T-cell (primary cell): ENCODE measurements at regions not wholly inside any gene's neighbourhood (a gene's known extent, or its start where the extent isn't known, plus 50 kb on each side); places are given as distances from the start of the nearest gene placed in this dataset.

ENCODE experiments used
- ATAC-seq, 4 experiments: fragments of 200-7000 bp in 3 of 4; fragments of 150-1000 bp in 1 of 4; cut with Tn5 transposase; replicated peaks in 1 of 4; 1 replicate in 3 of 4; 2 replicates in 1 of 4; pipeline ENCODE4 v1.10.0; 2021; ENCODE audit warnings: moderate library complexity in 3 of 4, mild to moderate bottlenecking in 2 of 4, moderate number of reproducible peaks in 1 of 4
- CTCF ChIA-PET, 2 donors: fragments of 300-600 bp; sonication (Branson Sonifier 250); formaldehyde crosslinking; loops; one replicate each; lab custom pipeline; 2022; ENCODE audit warnings: antibody characterized with exemption in 2 of 2; lab: Charles Lee
- POLR2A ChIA-PET, 2 donors: fragments of 300-600 bp; sonication (Branson Sonifier 250); formaldehyde crosslinking; loops; one replicate each; lab custom pipeline; 2022; ENCODE audit warnings: antibody characterized with exemption in 2 of 2; lab: Charles Lee
- DNase-seq, 35 experiments: peaks; one replicate each; pipeline versions ENCODE4 v3.0.0 to v3.0.0-alpha.2; 2013 to 2023
- H3K27ac ChIP-seq: one replicate; pipeline ENCODE4 v1.5.1; 2013; ENCODE audit warnings: low read length
- H3K27me3 ChIP-seq, 2 experiments: replicated peaks in 1 of 2; 1 replicate in 1 of 2; 2 replicates in 1 of 2; pipeline versions ENCODE4 v1.6.1 to v1.7.0; 2013; ENCODE audit warnings: low read length in 1 of 2, mixed read lengths in 1 of 2; ENCODE audit not compliant: control insufficient read depth in 2 of 2, insufficient read depth in 2 of 2; ENCODE audit errors: extremely low read depth in 1 of 2
- H3K36me3 ChIP-seq, 2 donors: 1 replicate in 1 of 2; 2 replicates in 1 of 2; pipeline versions ENCODE4 v1.6.1 to v1.7.0; 2013; ENCODE audit warnings: low read length in 1 of 2; ENCODE audit not compliant: control insufficient read depth in 2 of 2, insufficient read depth in 1 of 2; ENCODE audit errors: extremely low read depth in 1 of 2
- H3K4me1 ChIP-seq, 2 experiments: 1 replicate in 1 of 2; 2 replicates in 1 of 2; pipeline versions ENCODE4 v1.6.1 to v1.7.0; 2013; ENCODE audit warnings: low read length in 2 of 2, mixed read lengths in 1 of 2; ENCODE audit not compliant: insufficient read depth in 2 of 2, control insufficient read depth in 1 of 2; ENCODE audit errors: extremely low read depth in 1 of 2
- H3K4me3 ChIP-seq, 2 donors: 1 replicate in 1 of 2; 2 replicates in 1 of 2; pipeline versions ENCODE4 v1.5.1 to v1.7.0; 2013; ENCODE audit warnings: mild to moderate bottlenecking in 2 of 2, low read length in 1 of 2, moderate library complexity in 1 of 2; ENCODE audit not compliant: control insufficient read depth in 1 of 2; ENCODE audit errors: extremely low read depth in 1 of 2
- H3K9me3 ChIP-seq: 2 replicates; pipeline ENCODE4 v1.7.0; 2013
- H3K27ac Mint-ChIP-seq, 2 donors: one replicate each; pipeline ENCODE4 v1.8.0; 2020 to 2021; ENCODE audit warnings: mild to moderate bottlenecking in 2 of 2, mixed read lengths in 2 of 2
- H3K27me3 Mint-ChIP-seq, 2 donors: one replicate each; pipeline ENCODE4 v1.8.0; 2021 to 2022; ENCODE audit warnings: mixed read lengths in 2 of 2
- H3K36me3 Mint-ChIP-seq: one replicate; pipeline ENCODE4 v1.8.0; 2021; ENCODE audit warnings: mixed read lengths
- H3K4me1 Mint-ChIP-seq, 3 donors: one replicate each; pipeline ENCODE4 v1.8.0; 2020 to 2022; ENCODE audit warnings: mixed read lengths in 3 of 3, mild to moderate bottlenecking in 1 of 3
- H3K4me3 Mint-ChIP-seq, 3 donors: one replicate each; pipeline ENCODE4 v1.8.0; 2020 to 2022; ENCODE audit warnings: mild to moderate bottlenecking in 3 of 3, mixed read lengths in 3 of 3, moderate library complexity in 3 of 3
- H3K9me3 Mint-ChIP-seq, 3 donors: one replicate each; pipeline ENCODE4 v1.8.0; 2020 to 2022; ENCODE audit warnings: mixed read lengths in 3 of 3
- WGBS: methylation state at CpG from one replicate; pipeline ENCODE4 v1.1.5; 2013; ENCODE audit warnings: missing lambda C conversion rate; ENCODE audit not compliant: insufficient coverage; 5-methylcytosine and 5-hydroxymethylcytosine counted together

DNA sequence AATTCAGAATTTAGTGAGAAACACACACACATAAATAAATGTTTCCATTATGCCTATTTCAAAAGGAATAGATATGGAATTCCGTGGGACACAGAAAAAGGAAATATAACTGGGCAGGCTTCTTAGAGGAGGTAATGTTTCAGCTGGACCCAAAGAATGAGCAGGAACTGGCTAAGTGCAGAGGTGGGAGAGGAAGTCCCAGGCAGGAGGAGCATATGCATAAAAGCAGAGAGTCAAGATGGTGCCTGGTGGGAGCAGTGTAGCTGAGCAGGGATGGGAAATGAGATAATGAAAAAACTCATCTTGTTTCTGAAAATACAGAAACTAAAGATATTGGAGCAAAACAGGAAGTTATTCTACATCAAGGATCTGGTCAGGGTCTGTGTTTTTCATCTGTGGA is 115.2 kb upstream of the MAGI3 start:
- H3K36me3 Mint-ChIP-seq, result no peaks in the 10 kb centered on the region
- H3K9me3 Mint-ChIP-seq, result no peaks in the 10 kb centered on the region
- Histone ChIP-seq H3K4me1 (no peaks in the 10 kb centered on the region), H3K27ac (no peak overlapping the region), H3K36me3 (no peaks in the 10 kb centered on the region), H3K4me3 (no peak overlapping the region), H3K27me3 (peaks cover 0 to 3% of the 10 kb centered on the region in 2 experiments), H3K9me3 (no peaks in the 10 kb centered on the region)
- no peak overlapping the region for H3K27ac Mint-ChIP-seq
- 71% methylated on average over 1 of the region's 1 CpG for WGBS
- H3K27me3 Mint-ChIP-seq, result peaks cover 28 to 31% of the 10 kb centered on the region in 2 donors
- ChIA-PET POLR2A (interaction anchor here in 1 of 2 donors (0.6 kb wide), 1 partner anchor 74 kb away, joined by 4 read pairs; no protein-coding TSS in a partner anchor), CTCF (no interaction called here)
- no peak overlapping the region for H3K4me3 Mint-ChIP-seq
- no peak for ATAC-seq
- DNase-seq, result no peak
- H3K4me1 Mint-ChIP-seq, result no peaks in the 10 kb centered on the region

DNA sequence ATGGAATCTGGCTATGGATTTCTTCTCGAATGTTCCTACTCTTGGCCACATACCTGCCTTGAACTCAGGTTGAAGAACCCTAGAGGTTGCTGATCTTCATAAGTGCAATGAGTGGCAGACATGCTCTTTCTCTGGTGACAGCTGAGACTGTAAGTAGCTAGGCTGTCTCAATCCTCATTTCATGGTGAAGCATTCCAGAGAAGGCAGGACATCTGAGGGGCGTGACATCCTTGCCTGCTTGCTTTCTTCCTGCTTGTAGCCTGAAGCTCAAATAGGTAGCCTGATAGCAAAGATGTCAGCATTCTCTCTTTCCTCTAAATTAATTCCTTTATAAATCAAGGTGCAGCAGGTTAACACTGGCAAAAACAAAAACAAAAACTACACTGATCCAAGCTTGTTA is 114.6 kb upstream of the MAGI3 start:
- Mint-ChIP-seq H3K27me3 (peaks cover 34 to 37% of the 10 kb centered on the region in 2 donors), H3K36me3 (no peaks in the 10 kb centered on the region), H3K9me3 (no peaks in the 10 kb centered on the region), H3K4me3 (no peak overlapping the region), H3K27ac (no peak overlapping the region), H3K4me1 (no peaks in the 10 kb centered on the region)
- H3K4me3 ChIP-seq, result no peak overlapping the region
- CTCF ChIA-PET, result no interaction called here
- POLR2A ChIA-PET, result no interaction called here
- WGBS, result 95% methylated on average over 2 of the region's 2 CpGs
- no peaks in the 10 kb centered on the region for H3K27me3 ChIP-seq
- no peak for ATAC-seq
- DNase-seq, result no peak
- no peak overlapping the region for H3K27ac ChIP-seq
- H3K36me3 ChIP-seq, result no peaks in the 10 kb centered on the region
- H3K9me3 ChIP-seq, result no peaks in the 10 kb centered on the region
- H3K4me1 ChIP-seq, result no peaks in the 10 kb centered on the region

DNA sequence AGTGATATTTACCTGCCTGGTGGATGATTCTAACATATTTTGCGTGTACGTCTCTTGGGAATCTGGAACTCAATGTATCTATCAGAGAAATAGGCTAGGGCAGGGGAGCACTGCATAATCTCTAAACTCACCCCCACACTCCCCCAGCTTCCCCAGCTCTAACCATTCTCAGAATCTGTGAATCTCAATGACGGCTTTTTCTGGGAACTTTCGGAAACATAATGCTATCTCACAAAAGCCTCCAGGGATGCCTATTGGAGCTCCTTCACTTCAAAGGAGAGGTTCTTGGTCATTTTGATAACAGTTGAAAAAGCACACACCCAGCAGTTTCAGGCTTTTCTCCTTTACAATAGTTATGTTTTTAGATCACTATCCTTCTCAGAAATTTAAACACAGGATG is 113.8 kb upstream of the MAGI3 start:
- WGBS, result no CpG with 5 or more reads among the region's 4 CpGs
- Histone ChIP-seq H3K9me3 (no peaks in the 10 kb centered on the region), H3K4me1 (no peaks in the 10 kb centered on the region), H3K27ac (no peak overlapping the region), H3K36me3 (no peaks in the 10 kb centered on the region), H3K4me3 (no peak overlapping the region), H3K27me3 (no peaks in the 10 kb centered on the region)
- ChIA-PET CTCF (no interaction called here), POLR2A (no interaction called here)
- Mint-ChIP-seq H3K9me3 (no peaks in the 10 kb centered on the region), H3K4me3 (no peak overlapping the region), H3K27me3 (peaks cover 38 to 41% of the 10 kb centered on the region in 2 donors), H3K4me1 (no peaks in the 10 kb centered on the region), H3K36me3 (no peaks in the 10 kb centered on the region), H3K27ac (no peak overlapping the region)
- ATAC-seq (no peak), DNase-seq (no peak)

DNA sequence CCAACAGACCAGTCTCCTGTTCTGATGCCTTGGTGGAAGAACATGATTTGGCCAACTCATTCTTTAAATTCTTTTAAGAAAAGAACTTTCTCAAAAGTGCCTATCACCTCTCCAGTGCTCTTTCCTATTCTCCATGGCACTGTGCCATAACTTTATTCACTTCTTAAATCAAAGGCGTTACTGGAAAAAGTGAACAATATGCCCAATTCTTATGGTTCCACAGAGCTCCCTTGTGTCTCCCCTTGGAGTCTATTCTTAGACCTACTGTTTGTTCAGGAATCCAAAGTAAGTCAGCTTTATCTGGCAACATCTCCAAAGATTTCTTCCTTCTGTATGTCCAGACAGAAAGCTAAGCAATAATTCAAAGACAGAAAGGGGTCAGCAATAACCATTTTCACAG is 111.9 kb upstream of the MAGI3 start:
- WGBS, result 92% methylated on average over 1 of the region's 1 CpG
- Mint-ChIP-seq H3K4me1 (no peaks in the 10 kb centered on the region), H3K9me3 (no peaks in the 10 kb centered on the region), H3K36me3 (no peaks in the 10 kb centered on the region), H3K27ac (no peak overlapping the region), H3K27me3 (peaks cover 29 to 30% of the 10 kb centered on the region in 2 donors), H3K4me3 (no peak overlapping the region)
- Histone ChIP-seq H3K27me3 (peaks cover 0 to 3% of the 10 kb centered on the region in 2 experiments), H3K36me3 (no peaks in the 10 kb centered on the region), H3K9me3 (no peaks in the 10 kb centered on the region), H3K4me3 (no peak overlapping the region), H3K27ac (no peak overlapping the region), H3K4me1 (no peaks in the 10 kb centered on the region)
- POLR2A ChIA-PET, result no interaction called here
- no peak for DNase-seq
- no peak for ATAC-seq
- CTCF ChIA-PET, result no interaction called here

DNA sequence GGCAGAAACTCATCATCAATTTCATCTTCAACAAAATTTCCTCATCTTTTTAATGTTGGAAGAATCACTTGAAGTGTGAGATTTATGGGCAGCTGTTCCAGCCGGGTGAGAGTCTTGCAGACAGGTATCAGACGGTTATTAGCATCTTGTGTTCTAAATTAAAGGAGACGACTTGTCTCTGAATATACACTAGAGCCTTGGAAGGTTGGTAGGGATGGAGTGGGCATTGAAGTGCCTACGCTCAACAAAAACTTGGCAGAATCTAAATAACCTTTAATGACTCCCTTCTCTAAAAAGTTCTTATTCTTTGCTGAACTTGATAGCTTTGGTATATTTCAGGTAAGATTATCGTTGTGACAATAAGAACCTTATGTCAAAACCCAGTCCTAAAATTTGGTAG is 111.5 kb upstream of the MAGI3 start:
- ChIA-PET POLR2A (no interaction called here), CTCF (no interaction called here)
- no peak overlapping the region for H3K4me3 ChIP-seq
- no peaks in the 10 kb centered on the region for H3K9me3 ChIP-seq
- peaks cover 0 to 3% of the 10 kb centered on the region in 2 experiments for H3K27me3 ChIP-seq
- H3K4me1 Mint-ChIP-seq, result no peaks in the 10 kb centered on the region
- H3K36me3 ChIP-seq, result no peaks in the 10 kb centered on the region
- no peaks in the 10 kb centered on the region for H3K4me1 ChIP-seq
- 82% methylated on average over 3 of the region's 5 CpGs for WGBS
- H3K27ac ChIP-seq, result no peak overlapping the region
- H3K4me3 Mint-ChIP-seq, result no peak overlapping the region
- no peaks in the 10 kb centered on the region for H3K36me3 Mint-ChIP-seq
- H3K27me3 Mint-ChIP-seq, result peaks cover 29% of the 10 kb centered on the region in 2 donors
- H3K9me3 Mint-ChIP-seq, result no peaks in the 10 kb centered on the region
- DNase-seq, result no peak
- no peak overlapping the region for H3K27ac Mint-ChIP-seq
- ATAC-seq, result no peak

DNA sequence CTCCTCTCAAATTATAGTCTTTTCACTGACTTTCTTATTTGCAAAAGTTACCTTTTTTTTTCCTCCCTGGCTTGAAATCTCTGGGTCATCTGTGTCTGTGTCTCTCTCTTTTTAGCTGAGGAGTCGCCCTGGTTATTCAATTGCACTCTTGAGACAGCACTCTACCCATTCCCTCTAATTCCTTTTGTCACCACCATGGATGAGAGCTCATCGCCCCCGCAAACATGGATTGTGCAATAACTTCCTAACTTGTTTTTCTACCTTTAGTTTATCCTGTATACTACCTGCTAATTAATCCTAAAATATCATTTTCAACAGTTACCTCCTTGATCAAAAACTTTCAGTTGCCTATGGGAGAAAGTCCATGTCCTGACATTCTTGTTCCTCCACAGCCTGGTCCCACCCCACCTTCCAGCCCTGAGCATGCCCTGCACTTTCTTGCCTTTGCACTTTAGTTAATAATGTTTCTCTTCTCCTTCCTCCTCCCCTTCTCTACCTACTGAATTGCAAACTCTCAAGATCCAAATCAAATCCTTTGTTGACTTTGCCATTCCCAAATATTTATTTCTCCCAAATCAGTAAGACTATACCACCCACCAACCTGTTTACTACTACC is 110.4 kb upstream of the MAGI3 start:
- Mint-ChIP-seq H3K27me3 (peaks cover 29% of the 10 kb centered on the region in 2 donors), H3K4me3 (no peak overlapping the region), H3K27ac (no peak overlapping the region), H3K4me1 (no peaks in the 10 kb centered on the region), H3K9me3 (no peaks in the 10 kb centered on the region), H3K36me3 (no peaks in the 10 kb centered on the region)
- Histone ChIP-seq H3K36me3 (no peaks in the 10 kb centered on the region), H3K27me3 (peaks cover 0 to 3% of the 10 kb centered on the region in 2 experiments), H3K4me3 (no peak overlapping the region), H3K9me3 (no peaks in the 10 kb centered on the region), H3K4me1 (no peaks in the 10 kb centered on the region), H3K27ac (no peak overlapping the region)
- DNase-seq, result no peak
- CTCF ChIA-PET, result no interaction called here
- ATAC-seq, result no peak
- POLR2A ChIA-PET, result interaction anchor here in 1 of 2 donors (0.6 kb wide), 1 partner anchor 396 kb away, joined by 6 read pairs; no protein-coding TSS in a partner anchor
- WGBS, result 71% methylated on average over 1 of the region's 3 CpGs

DNA sequence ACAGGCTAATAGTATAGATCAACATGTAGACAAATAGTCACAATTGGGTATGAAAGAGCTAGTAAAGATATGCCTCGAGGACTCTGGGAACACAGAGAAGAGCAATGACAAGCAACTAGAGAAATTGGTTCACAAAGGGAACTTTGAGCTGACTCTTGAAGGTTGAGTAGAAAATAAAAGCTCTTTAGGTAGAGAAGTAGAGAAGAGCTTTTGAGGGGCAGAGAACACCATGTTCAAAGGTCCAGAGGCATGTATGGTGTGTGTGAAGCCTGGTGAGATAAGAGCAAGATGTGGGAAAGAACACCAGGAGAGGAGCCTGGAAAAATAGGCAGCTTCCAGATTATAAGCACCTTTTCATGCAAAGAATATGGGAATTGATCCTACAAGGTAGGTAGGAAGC is 109.7 kb upstream of the MAGI3 start:
- Mint-ChIP-seq H3K36me3 (no peaks in the 10 kb centered on the region), H3K4me1 (no peaks in the 10 kb centered on the region), H3K27ac (no peak overlapping the region), H3K9me3 (no peaks in the 10 kb centered on the region), H3K27me3 (peaks cover 23% of the 10 kb centered on the region in 2 donors), H3K4me3 (no peak overlapping the region)
- no peaks in the 10 kb centered on the region for H3K9me3 ChIP-seq
- no peak overlapping the region for H3K27ac ChIP-seq
- no peaks in the 10 kb centered on the region for H3K4me1 ChIP-seq
- ChIA-PET CTCF (no interaction called here), POLR2A (no interaction called here)
- no peak for ATAC-seq
- H3K27me3 ChIP-seq, result peaks cover 0 to 3% of the 10 kb centered on the region in 2 experiments
- DNase-seq, result no peak
- no peaks in the 10 kb centered on the region for H3K36me3 ChIP-seq
- WGBS, result 40% methylated on average over 1 of the region's 1 CpG
- H3K4me3 ChIP-seq, result no peak overlapping the region
